NOMO-1 treated with dmso at 0.1 percent for 144 hours (cell line): ENCODE measurements at regions not wholly inside any gene's neighbourhood (a gene's known extent, or its start where the extent isn't known, plus 50 kb on each side); places are given as distances from the start of the nearest gene placed in this dataset.

Source experiments
- DNase-seq: peaks from one replicate; lab custom pipeline; 2025; ENCODE audit not compliant: unreplicated experiment; lab: John Stamatoyannopoulos, UW

- no peak for DNase-seq
These were observed 265.4 kb upstream of the TET2 start for GRCh38 chr4:104881136-104881886.

- DNase-seq = no peak
These were observed 255.9 kb upstream of the TET2 start for GRCh38 chr4:104890598-104891275.

- no peak for DNase-seq
These were observed 249.7 kb upstream of the TET2 start for GRCh38 chr4:104896660-104897645.

DNA sequence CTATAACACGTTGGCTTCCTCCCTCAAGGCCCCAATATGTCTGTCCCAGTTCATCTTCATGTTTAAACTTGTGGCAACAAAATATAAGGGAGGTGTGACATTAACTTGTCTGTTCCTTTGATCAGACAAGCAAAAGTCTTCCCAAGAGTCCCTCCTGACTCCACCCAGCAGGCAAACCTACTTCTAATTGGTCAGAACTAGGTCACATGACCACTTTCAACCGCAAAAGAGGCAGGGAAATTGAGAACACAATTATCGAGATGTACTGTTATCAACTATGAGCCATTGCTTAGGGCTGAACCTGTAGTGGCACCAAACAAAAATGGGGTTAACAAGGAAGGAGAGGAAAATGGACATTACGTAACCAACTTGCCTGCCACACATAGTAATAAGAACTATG, 246.8 kb upstream of the TET2 start:
- no peak for DNase-seq

DNA sequence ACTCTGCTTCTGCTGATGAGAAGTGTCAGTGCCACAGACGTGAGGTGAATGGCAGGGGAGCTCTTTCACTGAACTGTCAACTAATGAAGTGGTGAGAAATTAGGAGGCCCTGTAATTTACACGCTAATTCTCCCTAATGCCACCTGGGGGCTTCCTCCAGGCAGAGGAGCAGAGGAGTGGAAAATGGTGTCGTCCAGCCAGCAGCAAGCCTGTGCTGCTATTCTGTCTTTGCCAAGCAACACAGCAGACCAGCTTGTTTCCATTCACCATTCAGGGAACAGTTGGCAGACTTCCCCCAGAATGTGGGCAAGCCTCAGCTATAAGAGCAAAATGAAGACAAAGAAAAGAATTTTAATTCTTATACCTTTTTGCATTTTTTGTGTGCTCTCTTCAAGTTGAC, 245.2 kb upstream of the TET2 start:
- no peak for DNase-seq

DNA sequence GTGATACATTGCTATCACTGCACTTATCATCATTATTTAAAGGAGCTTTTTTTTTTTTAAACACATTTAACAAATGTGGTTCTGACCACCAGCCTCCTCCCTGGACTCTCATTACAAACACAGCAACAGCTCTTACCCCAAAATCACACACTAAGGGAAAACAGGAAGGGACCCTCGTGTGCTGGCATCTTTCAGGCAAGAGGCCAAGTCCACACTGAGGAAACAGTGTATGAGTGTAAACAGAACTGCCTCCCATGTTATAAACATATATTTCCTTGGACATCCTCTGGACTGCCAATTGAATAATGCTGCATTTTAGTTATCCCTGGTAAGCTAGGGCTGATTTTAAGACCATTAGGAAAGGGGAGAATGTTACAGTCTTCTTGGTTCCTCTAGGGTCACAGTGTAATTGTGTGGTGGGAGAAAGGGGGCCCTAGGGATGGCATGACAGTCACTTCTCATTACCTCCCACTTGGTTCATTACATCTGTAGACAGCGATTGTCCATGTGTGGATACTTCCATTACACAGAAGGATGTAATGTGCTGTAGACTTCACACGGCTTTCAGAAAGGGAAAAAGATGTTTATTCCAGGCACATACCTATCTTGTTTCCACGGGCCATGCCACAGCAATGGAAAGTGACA, 244.6 kb upstream of the TET2 start:
- no peak for DNase-seq

GRCh38 chr4:104905065-104905464, 241.6 kb upstream of the TET2 start:
- DNase-seq = no peak

DNA sequence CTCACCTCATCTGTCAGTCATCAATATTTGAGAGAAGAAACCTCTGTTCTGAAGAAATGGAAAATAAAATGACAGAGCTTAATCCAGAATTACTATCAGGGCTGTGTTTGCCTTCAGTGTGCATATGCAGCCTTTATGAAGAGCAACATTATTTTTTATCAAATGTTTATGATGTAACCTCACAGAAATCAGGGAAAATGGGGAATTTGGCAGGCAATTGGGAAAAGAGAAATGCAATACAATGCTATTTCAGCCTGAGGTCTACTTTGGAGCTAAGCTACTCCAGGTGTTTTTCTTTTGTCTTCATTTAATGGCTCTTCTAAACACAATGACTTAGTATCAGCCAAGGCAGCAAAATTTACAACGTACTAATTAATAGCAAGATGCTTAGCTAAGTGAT, 241.1 kb upstream of the TET2 start:
- DNase-seq = no peak

GRCh38 chr4:104906276-104906675, 240.4 kb upstream of the TET2 start:
- DNase-seq = no peak

GRCh38 chr4:104907074-104907649, 239.5 kb upstream of the TET2 start:
- DNase-seq = no peak

DNA sequence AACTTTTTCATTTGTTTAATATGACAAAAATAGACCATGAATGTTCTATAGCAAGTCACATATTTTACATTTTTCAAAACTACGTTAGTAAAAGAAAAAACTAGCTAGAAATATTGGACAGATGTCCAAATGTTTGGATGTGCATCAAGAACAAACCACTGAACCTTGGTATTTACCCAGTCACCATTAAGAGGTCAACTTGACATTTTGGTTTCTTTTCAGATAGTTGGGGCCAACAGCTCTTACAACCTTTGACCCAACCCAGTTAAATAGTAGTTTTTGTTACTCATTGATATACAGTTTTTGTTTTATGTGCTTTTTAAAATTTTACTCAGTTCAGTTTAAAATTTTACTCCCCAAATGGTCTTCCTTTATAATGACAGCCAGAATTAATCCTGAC, 238.7 kb upstream of the TET2 start:
- DNase-seq = no peak

GRCh38 chr4:104909376-104909775, 237.3 kb upstream of the TET2 start:
- no peak for DNase-seq

GRCh38 chr4:104912518-104912917, 234.2 kb upstream of the TET2 start:
- DNase-seq = no peak

GRCh38 chr4:104915373-104915772, 231.3 kb upstream of the TET2 start:
- DNase-seq = no peak

DNA sequence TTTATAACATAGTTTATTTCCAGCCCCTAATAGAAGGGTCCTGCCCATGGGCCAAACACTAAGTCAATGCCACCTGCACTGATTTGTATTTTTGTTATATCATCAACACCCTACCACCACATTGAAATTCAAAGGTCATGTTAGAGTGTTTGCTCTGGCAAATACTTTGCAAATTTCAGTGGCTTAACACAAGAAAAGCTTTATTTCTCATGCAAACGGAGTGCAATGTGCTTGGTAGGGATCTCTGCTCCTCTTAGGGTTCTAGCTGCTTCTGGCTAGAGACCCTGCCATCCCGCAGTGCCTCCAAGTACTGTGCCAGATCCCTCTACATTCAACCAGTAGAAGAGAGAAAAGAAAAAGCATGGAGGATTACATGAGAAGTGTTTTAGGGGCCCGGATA, 230.8 kb upstream of the TET2 start:
- DNase-seq = no peak

- DNase-seq = no peak
These were observed 227.3 kb upstream of the TET2 start for GRCh38 chr4:104919406-104919805.

DNA sequence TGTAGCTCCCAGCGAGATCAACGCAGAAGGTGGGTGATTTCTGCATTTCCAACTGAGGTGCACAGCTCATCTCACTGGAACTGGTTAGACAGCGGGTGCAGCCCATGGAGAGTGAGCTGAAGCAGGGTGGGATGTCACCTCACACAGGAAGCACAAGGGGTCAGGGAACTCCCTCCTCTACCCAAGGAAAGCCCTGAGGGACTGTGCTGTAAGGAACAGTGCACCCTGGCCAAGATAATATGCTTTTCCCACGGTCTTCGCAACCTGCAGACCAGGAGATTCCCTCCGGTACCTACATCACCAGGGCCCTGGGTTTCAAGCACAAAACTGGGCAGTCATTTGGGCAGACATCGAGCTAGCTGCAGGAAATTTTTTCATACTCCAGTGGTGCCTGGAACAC, 216.4 kb upstream of the TET2 start:
- DNase-seq = no peak

DNA sequence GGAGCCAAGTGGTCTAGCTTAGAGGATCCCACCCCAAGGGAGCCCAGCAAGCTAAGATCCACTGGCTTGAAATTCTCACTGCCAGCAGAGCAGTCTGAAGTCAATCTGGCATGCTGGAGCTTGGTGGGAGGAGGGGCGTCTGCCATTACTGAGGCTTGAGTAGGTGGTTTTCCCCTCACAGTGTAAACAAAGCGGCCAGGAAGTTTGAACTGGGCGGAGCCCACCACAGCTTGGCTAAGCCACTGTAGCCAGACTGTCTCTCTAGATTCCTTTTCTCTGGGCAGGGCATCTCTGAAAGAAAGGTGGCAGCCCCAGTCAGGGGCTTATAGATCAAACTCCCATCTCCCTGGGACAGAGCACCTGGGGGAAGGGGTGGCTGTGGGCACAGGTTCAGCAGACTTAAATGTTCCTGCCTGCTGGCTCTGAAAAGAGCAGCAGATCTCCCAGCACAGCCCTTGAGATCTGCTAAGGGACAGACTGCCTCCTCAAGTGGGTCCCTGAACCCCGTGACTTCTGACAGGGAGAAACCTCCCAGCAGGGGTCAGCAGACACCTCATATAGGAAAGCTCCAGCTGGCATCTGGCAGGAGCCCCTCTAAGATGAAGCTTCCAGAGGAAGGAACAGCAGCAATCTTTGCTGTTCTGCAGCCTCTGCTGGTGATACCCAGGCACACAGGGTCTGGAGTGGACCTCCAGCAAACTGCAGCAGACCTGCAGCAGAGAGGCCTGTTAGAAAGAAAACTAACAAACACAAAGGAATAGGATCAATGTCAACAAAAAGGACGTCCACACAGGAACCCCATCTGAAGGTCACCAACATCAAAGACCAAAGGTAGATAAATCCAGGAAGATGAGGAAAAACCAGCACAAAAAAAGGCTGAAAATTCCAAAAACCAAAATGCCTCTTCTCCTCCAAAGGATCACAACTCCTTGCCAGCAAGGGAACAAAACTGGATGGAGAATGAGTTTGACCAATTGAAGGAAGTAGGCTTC, 215.6 kb upstream of the TET2 start:
- DNase-seq = peak; percentile 4

DNA sequence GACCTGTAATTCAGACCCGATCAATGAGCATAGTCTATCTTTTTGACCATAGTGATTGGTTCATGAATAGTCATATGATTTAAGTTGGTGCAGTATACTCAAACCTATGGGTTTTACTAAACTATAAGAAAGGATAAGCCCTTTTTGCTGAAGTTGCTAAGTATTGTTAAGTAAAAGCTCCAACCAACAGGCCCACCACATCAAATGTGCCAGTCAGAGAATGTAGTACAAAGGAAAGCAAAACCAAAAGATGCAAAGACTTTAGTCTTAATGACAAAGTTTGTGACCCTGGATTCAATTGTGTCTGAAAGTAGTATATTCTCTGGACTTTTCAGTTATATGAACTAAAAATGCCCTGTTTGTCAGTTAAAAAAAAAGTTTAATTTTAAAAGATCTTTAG, 208.1 kb upstream of the TET2 start:
- DNase-seq = no peak

- no peak for DNase-seq
These were observed 205.7 kb upstream of the TET2 start for GRCh38 chr4:104940927-104941326.
